ENCODE measurements at regions not wholly inside any gene's neighbourhood (a gene's known extent, or its start where the extent isn't known, plus 50 kb on each side); places are given as distances from the start of the nearest gene placed in this dataset.

DNA sequence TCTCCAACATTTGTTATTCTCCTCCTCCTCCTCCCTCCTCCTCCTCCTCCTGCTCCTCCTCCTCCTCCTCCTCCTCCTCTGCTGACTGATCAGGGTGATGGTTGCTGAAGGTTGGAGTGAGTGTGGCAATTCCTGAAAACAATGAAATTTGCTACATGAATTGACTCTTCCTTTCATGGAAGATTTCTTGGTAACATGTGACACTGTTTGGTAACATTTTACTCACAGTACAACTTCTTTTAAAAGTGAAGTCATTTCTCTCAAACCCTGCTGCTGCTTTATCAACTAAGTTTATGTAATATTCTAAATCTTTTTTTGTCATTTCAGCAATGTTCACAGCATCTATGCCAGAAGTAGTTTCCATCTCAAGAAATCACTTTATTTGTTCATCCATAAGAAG is 543.0 kb downstream of the MAFB start:
- Histone ChIP-seq H3K27ac (no peak overlapping the region), H3K4me3 (ENCODE audit: low read depth, low read length) (no peak overlapping the region), H3K27me3 (replicated peaks) (no peaks in the 10 kb centered on the region), H3K36me3 (replicated peaks) (no peaks in the 10 kb centered on the region)
- DNase-seq, result no peak
- TF ChIP-seq, protein P1, sequence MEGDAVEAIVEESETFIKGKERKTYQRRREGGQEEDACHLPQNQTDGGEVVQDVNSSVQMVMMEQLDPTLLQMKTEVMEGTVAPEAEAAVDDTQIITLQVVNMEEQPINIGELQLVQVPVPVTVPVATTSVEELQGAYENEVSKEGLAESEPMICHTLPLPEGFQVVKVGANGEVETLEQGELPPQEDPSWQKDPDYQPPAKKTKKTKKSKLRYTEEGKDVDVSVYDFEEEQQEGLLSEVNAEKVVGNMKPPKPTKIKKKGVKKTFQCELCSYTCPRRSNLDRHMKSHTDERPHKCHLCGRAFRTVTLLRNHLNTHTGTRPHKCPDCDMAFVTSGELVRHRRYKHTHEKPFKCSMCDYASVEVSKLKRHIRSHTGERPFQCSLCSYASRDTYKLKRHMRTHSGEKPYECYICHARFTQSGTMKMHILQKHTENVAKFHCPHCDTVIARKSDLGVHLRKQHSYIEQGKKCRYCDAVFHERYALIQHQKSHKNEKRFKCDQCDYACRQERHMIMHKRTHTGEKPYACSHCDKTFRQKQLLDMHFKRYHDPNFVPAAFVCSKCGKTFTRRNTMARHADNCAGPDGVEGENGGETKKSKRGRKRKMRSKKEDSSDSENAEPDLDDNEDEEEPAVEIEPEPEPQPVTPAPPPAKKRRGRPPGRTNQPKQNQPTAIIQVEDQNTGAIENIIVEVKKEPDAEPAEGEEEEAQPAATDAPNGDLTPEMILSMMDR (IDR thresholded peaks at IDR 0.05; ENCODE audit: low read depth, low read length, missing control alignments), result no peak
- in situ Hi-C loops (cut with HindIII; ENCODE audit: low pct_ligation_motif_present, low sequenced_read_pairs), result no loop called here

DNA sequence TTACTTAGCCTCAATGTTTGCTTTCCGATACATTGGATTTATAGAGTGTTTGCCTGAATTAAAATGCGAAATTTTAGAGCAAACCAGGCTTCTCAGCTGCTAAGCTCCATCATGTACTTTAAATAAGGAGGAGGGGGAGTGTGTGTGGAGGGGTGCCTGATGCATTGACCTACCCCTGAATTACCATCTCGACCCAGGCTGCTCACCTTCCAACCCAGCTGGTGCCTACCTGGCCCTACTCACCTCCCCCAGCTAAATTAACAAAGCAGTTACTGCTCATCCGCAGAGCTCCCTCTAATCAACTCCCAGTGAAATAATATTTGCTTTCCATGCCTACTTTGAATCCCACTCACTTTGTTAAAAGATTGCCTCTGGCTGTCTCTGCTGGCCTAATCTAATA is 544.5 kb downstream of the MAFB start:
- DNase-seq, result no peak
- no peaks in the 10 kb centered on the region for H3K36me3 ChIP-seq (replicated peaks)
- in situ Hi-C loops (cut with HindIII; ENCODE audit: low pct_ligation_motif_present, low sequenced_read_pairs), result no loop called here
- TF ChIP-seq, protein P1 (IDR thresholded peaks at IDR 0.05; ENCODE audit: low read depth, low read length, missing control alignments), result no peak
- no peak overlapping the region for H3K4me3 ChIP-seq (ENCODE audit: low read depth, low read length)
- no peak overlapping the region for H3K27ac ChIP-seq
- no peaks in the 10 kb centered on the region for H3K27me3 ChIP-seq (replicated peaks)

DNA sequence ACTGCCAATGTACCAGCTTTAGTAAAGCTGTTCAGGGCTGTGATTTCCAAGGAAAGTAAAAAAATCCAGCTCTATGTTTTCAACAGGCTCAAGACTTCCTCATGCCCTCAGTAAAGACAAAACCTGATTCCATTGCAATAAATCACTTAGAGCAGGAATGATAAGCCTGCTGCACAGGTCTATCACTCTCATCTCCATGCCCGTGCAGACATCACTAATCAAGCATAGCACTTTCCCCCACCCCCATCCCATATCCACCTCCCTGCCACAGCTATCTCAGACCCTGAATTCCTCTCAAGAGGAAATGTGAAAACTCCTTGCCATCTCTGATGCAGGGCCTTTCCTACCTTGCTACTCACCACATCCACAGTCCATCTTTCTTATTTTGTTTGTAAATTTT is 554.9 kb downstream of the MAFB start:
- H3K36me3 ChIP-seq (replicated peaks), result no peaks in the 10 kb centered on the region
- no peaks in the 10 kb centered on the region for H3K27me3 ChIP-seq (replicated peaks)
- H3K4me3 ChIP-seq (ENCODE audit: low read depth, low read length), result no peak overlapping the region
- in situ Hi-C loops (cut with HindIII; ENCODE audit: low pct_ligation_motif_present, low sequenced_read_pairs), result no loop called here
- no peak overlapping the region for H3K27ac ChIP-seq
- TF ChIP-seq, protein P1 (IDR thresholded peaks at IDR 0.05; ENCODE audit: low read depth, low read length, missing control alignments), result no peak
- no peak for DNase-seq

DNA sequence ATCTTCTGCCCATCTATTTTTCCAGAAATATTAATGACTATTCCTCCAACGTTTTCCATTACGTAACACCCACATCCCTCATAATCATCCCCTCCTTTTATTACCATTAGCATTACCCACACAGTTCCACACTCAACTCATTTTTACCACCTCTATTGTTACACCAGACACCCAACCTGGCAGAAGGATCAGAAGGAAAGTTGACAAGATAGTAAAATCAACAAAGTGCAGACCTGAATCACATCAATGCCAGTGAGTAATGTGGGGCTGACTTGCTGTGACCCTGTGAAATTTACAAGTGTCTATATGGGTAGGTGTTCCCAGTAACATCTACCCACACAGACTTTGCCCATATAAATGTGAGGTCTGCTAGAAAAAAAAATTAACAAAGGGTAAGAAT is 568.2 kb downstream of the MAFB start:
- Histone ChIP-seq H3K27me3 (replicated peaks) (no peaks in the 10 kb centered on the region), H3K36me3 (replicated peaks) (no peaks in the 10 kb centered on the region), H3K27ac (no peak overlapping the region), H3K4me3 (ENCODE audit: low read depth, low read length) (no peak overlapping the region)
- TF ChIP-seq, protein P1 (IDR thresholded peaks at IDR 0.05; ENCODE audit: low read depth, low read length, missing control alignments), result no peak
- DNase-seq, result no peak
- in situ Hi-C loops (cut with HindIII; ENCODE audit: low pct_ligation_motif_present, low sequenced_read_pairs), result no loop called here

DNA sequence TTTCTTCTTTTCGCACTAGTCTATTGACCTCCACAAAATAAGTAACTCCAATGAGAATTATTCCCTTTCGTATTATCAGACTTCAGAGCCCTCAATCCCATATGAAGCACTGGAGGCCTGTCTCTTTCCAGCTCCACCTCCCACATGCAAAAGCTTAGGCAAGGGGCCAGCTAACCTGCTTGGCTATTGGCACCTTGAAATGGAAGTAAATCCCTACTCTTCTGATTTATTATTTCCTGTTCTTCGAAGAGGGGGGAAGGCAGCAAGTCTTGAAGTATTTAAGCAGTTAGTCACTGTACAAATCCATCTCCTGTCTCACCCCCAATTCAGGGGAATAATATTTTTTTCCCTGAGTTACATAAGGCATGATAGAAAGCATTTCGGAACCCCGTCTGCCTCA is 577.8 kb downstream of the MAFB start:
- Histone ChIP-seq H3K36me3 (replicated peaks) (no peaks in the 10 kb centered on the region), H3K27me3 (replicated peaks) (no peaks in the 10 kb centered on the region), H3K4me3 (ENCODE audit: low read depth, low read length) (no peak overlapping the region), H3K27ac (no peak overlapping the region)
- no peak for DNase-seq
- TF ChIP-seq, protein P1 (IDR thresholded peaks at IDR 0.05; ENCODE audit: low read depth, low read length, missing control alignments), result no peak
- in situ Hi-C loops (cut with HindIII; ENCODE audit: low pct_ligation_motif_present, low sequenced_read_pairs), result no loop called here

DNA sequence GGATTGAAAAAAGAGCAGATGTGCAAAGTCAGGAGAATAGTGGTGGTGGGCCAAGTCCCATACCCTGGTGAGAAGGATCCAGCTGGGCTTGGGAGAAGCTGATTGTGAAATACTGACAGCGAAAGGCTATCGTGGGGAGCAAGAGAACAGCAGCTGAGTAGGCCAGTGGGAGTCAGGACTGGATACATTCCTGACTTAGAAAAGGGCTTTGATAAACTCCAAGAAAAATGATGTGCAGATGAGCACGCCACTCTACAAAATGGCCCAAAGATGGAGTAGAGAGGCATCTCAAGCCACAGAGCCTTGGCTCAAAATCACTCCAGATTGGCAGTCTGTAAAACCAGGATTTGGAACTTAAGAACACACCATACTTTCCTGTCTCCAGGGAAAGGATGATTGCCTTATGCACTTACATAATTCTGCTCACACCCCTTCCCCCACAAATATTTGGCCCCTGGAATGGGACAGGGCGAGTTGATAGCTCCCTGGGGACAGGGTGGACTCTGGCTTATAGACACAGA is 578.7 kb downstream of the MAFB start:
- TF ChIP-seq, protein P1 (IDR thresholded peaks at IDR 0.05; ENCODE audit: low read depth, low read length, missing control alignments), result no peak
- DNase-seq, result no peak
- no peaks in the 10 kb centered on the region for H3K36me3 ChIP-seq (replicated peaks)
- no peak overlapping the region for H3K27ac ChIP-seq
- no peak overlapping the region for H3K4me3 ChIP-seq (ENCODE audit: low read depth, low read length)
- H3K27me3 ChIP-seq (replicated peaks), result no peaks in the 10 kb centered on the region
- in situ Hi-C loops (cut with HindIII; ENCODE audit: low pct_ligation_motif_present, low sequenced_read_pairs), result no loop called here
